SK-N-SH treated with all-trans-retinoic acid at 6 μM for 48 hours (cell line): ENCODE measurements at regions not wholly inside any gene's neighbourhood (a gene's known extent, or its start where the extent isn't known, plus 50 kb on each side); places are given as distances from the start of the nearest gene placed in this dataset.

ENCODE experiments used
- ARNTL ChIP-seq: fragments of 450-650 bp; formaldehyde crosslinking; IDR thresholded peaks from 2 replicates; pipeline ENCODE4 v1.5.0; 2020; ENCODE audit warnings: low read depth, mild to moderate bottlenecking, moderate library complexity, borderline replicate concordance
- SNAI2 ChIP-seq: fragments of 250-450 bp; sonication (Bioruptor Pico); IDR thresholded peaks from 2 replicates; pipeline ENCODE4 v1.5.0; 2020; ENCODE audit warnings: mild to moderate bottlenecking, moderate library complexity
- TOX ChIP-seq: fragments of 250-450 bp; sonication (Bioruptor Pico); IDR thresholded peaks from 2 replicates; pipeline ENCODE4 v1.8.0; 2021; ENCODE audit warnings: mild to moderate bottlenecking, moderate library complexity, borderline replicate concordance
- ZFP3 ChIP-seq: fragments of 250-450 bp; sonication (Bioruptor Pico); IDR thresholded peaks from 2 replicates; pipeline ENCODE4 v1.5.0; 2020; ENCODE audit warnings: mild to moderate bottlenecking, moderate library complexity
- ZNF565 ChIP-seq: fragments of 450-650 bp; formaldehyde crosslinking; conservative IDR thresholded peaks from 2 replicates; pipeline ENCODE4 v1.5.0; 2020; ENCODE audit warnings: low read depth, mild to moderate bottlenecking, moderate library complexity
- TF ChIP-seq, protein P1 (sequence below): fragments of 250-450 bp; sonication (Bioruptor Pico); IDR thresholded peaks from 2 replicates; pipeline ENCODE4 v1.8.0; 2021; ENCODE audit warnings: low read depth, mild to moderate bottlenecking, moderate library complexity, borderline replicate concordance

DNA sequence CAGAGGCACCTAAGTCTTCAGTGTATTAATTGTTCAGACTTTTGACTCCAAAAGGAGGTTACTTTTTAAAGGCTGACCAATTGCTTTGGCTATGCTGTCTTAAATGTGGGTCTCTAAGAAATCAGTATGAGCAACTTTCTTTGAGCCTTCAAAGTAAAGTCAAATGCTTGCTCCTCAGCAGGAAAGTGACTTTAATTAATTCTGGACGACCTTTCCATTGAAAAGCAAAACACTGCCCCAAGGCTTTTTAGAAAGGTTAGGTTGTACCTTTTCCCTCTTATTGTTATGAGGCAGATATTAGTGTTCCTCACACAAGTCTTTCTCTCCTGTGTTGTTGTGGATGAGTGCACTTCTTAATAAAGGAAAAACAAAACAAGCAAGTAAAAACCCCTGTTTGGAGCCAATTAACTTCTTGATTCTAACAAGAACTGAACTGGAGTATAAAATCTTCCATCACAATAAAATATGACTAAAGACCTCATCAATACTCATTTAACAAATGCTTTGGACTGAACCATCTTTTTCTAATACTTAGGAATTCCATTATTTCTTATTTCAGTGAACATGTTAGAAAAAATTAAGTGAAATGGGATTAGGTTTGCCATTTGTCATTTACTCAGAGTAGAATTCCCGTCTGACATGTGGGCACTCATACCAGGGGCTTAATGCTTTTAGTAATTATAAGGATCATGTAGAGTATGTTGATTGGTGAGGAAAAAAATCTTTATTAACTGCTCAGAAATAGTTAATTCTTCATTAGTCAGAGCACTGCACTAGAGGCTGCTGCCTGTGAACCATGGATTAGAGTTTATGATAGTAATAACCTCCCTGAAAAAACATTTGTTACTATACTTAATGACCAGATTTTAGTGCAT is 159.1 kb upstream of the ZNF608 start:
- no peak for TF ChIP-seq ZFP3 (CRISPR knock-in tag)
- TF ChIP-seq, protein P1, sequence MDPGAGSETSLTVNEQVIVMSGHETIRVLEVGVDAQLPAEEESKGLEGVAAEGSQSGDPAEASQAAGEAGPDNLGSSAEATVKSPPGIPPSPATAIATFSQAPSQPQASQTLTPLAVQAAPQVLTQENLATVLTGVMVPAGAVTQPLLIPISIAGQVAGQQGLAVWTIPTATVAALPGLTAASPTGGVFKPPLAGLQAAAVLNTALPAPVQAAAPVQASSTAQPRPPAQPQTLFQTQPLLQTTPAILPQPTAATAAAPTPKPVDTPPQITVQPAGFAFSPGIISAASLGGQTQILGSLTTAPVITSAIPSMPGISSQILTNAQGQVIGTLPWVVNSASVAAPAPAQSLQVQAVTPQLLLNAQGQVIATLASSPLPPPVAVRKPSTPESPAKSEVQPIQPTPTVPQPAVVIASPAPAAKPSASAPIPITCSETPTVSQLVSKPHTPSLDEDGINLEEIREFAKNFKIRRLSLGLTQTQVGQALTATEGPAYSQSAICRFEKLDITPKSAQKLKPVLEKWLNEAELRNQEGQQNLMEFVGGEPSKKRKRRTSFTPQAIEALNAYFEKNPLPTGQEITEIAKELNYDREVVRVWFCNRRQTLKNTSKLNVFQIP: no peak
- TF ChIP-seq TOX (CRISPR knock-in tag): no peak
- TF ChIP-seq SNAI2 (CRISPR knock-in tag): no peak
- TF ChIP-seq ARNTL (CRISPR knock-in tag): no peak
- no peak for TF ChIP-seq ZNF565 (CRISPR knock-in tag)
